SH-SY5Y (cell line): ENCODE measurements at regions not wholly inside any gene's neighbourhood (a gene's known extent, or its start where the extent isn't known, plus 50 kb on each side); places are given as distances from the start of the nearest gene placed in this dataset.

ENCODE experiments used
- GATA2 ChIP-seq: IDR thresholded peaks from 2 replicates; pipeline ENCODE4 v1.6.1; 2011; ENCODE audit warnings: mild to moderate bottlenecking, low read depth, low read length
- GATA3 ChIP-seq: IDR thresholded peaks from 2 replicates; pipeline ENCODE4 v1.6.1; 2011; ENCODE audit warnings: low read depth, mild to moderate bottlenecking, low read length, moderate library complexity

DNA sequence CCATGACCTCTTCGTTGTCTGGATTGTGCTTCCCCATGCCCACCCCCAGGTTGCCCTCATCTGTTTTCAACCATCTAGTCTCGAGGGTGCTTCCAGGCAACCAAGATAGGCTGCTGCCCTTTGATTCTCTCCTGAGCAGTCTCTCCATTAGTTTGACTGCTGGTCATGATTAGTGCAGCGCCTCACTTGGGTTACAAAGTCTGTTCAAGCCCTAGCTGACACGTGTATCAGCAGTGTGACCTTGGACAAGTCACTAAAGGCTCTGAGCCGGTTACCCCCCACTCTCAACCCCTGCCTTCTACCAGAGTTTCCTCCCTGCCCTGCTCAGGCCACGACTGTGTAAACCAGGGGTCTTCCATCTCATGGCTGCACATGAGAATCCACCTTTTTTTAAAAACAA is 185.3 kb upstream of the PWP1 start:
- no peak for TF ChIP-seq GATA3
- TF ChIP-seq GATA2, result no peak
